Fibroblast of peridontal ligament (primary cell): ENCODE measurements at regions not wholly inside any gene's neighbourhood (a gene's known extent, or its start where the extent isn't known, plus 50 kb on each side); places are given as distances from the start of the nearest gene placed in this dataset.

Experiments
- DNase-seq: peaks from one replicate; pipeline ENCODE4 v3.0.0-alpha.2; 2010; ENCODE audit errors: extremely low read depth

- DNase-seq, result no peak
Observed at GRCh38 chr14:87170179-87170578, 822.8 kb downstream of the GALC start.

- DNase-seq, result no peak
Observed at GRCh38 chr14:87169362-87169761, 823.6 kb downstream of the GALC start.

- DNase-seq, result no peak
Observed at GRCh38 chr14:87161502-87161901, 831.5 kb downstream of the GALC start.

- no peak for DNase-seq
Observed at GRCh38 chr14:87160989-87161388, 832.0 kb downstream of the GALC start.

GRCh38 chr14:87158283-87158682 lies 834.7 kb downstream of the GALC start:
- no peak for DNase-seq

- DNase-seq, result no peak
Observed at GRCh38 chr14:87156878-87157277, 836.1 kb downstream of the GALC start.

GRCh38 chr14:87155856-87156488 lies 837.0 kb downstream of the GALC start:
- DNase-seq, result no peak

- DNase-seq, result no peak
Observed at GRCh38 chr14:87153901-87154300, 839.1 kb downstream of the GALC start.

GRCh38 chr14:87153391-87153790 lies 839.6 kb downstream of the GALC start:
- DNase-seq, result no peak

GRCh38 chr14:87152693-87153092 lies 840.3 kb downstream of the GALC start:
- DNase-seq, result no peak

GRCh38 chr14:87149583-87150354 lies 843.2 kb downstream of the GALC start:
- peak; percentile 94 for DNase-seq

- peak; percentile 66 for DNase-seq
Observed at GRCh38 chr14:87148655-87149054, 844.3 kb downstream of the GALC start.

GRCh38 chr14:87142551-87143211 lies 850.3 kb downstream of the GALC start:
- DNase-seq, result no peak

- no peak for DNase-seq
Observed at GRCh38 chr14:87141801-87142200, 851.2 kb downstream of the GALC start.

- DNase-seq, result no peak
Observed at GRCh38 chr14:87139299-87139698, 853.7 kb downstream of the GALC start.

GRCh38 chr14:87133073-87133801 lies 859.7 kb downstream of the GALC start:
- peak; percentile 90 for DNase-seq

- DNase-seq, result peak; percentile 27
Observed at GRCh38 chr14:87131879-87132278, 861.1 kb downstream of the GALC start.

- peak; percentile 11 for DNase-seq
Observed at GRCh38 chr14:87122166-87122565, 870.8 kb downstream of the GALC start.

GRCh38 chr14:87121716-87122115 lies 871.3 kb downstream of the GALC start:
- DNase-seq, result no peak

GRCh38 chr14:87115234-87115633 lies 877.7 kb downstream of the GALC start:
- DNase-seq, result no peak

GRCh38 chr14:87113286-87113685 lies 879.7 kb downstream of the GALC start:
- no peak for DNase-seq

GRCh38 chr14:87111741-87112140 lies 881.2 kb downstream of the GALC start:
- DNase-seq, result no peak
